Psoas muscle (tissue), 7 donors: ENCODE measurements at regions not wholly inside any gene's neighbourhood (a gene's known extent, or its start where the extent isn't known, plus 50 kb on each side); places are given as distances from the start of the nearest gene placed in this dataset.
"Not testable (repeated sequence)": the region's sequence is repeated elsewhere in the genome, so short reads cannot be mapped to it uniquely, and the experiment has no call there.

Experiments used
- ATAC-seq, 4 donors: fragments of 200-7000 bp; cut with Tn5 transposase; one replicate each; pipeline ENCODE4 v1.9.1; 2020; ENCODE audit warnings: moderate library complexity in 3 of 4, mild to moderate bottlenecking in 2 of 4
- DNase-seq, 2 donors: peaks; one replicate each; pipeline ENCODE4 v3.0.0-alpha.2; 2020
- H3K27ac ChIP-seq: fragments of 200-600 bp; one replicate; pipeline ENCODE4 v1.8.0; 2022
- H3K27me3 ChIP-seq, 3 donors: fragments of 200-600 bp in 1 of 3; one replicate each; pipeline versions ENCODE4 v1.6.1 to v1.8.0; 2013 to 2022; ENCODE audit warnings: low read length in 2 of 3, mild to moderate bottlenecking in 2 of 3, moderate library complexity in 1 of 3; ENCODE audit not compliant: insufficient read depth in 3 of 3
- H3K36me3 ChIP-seq, 2 donors: fragments of 200-600 bp in 1 of 2; one replicate each; pipeline versions ENCODE4 v1.6.1 to v1.8.0; 2013 to 2022; ENCODE audit warnings: low read depth in 1 of 2, mild to moderate bottlenecking in 1 of 2, moderate library complexity in 1 of 2; ENCODE audit not compliant: insufficient read depth in 1 of 2
- H3K4me1 ChIP-seq: fragments of 200-600 bp; one replicate; pipeline ENCODE4 v1.8.0; 2022
- H3K4me3 ChIP-seq: fragments of 200-600 bp; one replicate; pipeline ENCODE4 v1.8.0; 2022; ENCODE audit warnings: mild to moderate bottlenecking
- H3K9me3 ChIP-seq: fragments of 200-600 bp; one replicate; pipeline ENCODE4 v1.8.0; 2022
- WGBS, 3 donors: extraction: QIAGEN DNeasy Blood & Tissue Kit; methylation state at CpG; one replicate each; pipeline versions ENCODE4 v1.1.6 to v1.1.7; 2013; 5-methylcytosine and 5-hydroxymethylcytosine counted together
- intact Hi-C, 2 donors: fragments of 100-400 bp; cut with DNase I; formaldehyde crosslinking; loops; one replicate each; pipeline versions ENCODE4 v1.11.0 to v1.14.2; 2022
- TF ChIP-seq, protein P1 (sequence below): fragments of 200-600 bp; IDR thresholded peaks from one replicate; pipeline ENCODE4 v1.8.0; 2022; ENCODE audit warnings: antibody characterized with exemption
- donor health status: healthy with polysubstance abuse.
- donor health status: DM: no; HTN: no; CAD: no; lungs with moderate emphysema.
- donor health status: Bipolar disorder and iron deficiency.
- donor health status: healthy.
- donor health status: DM: yes; HTN: yes; CAD: no.
- donor health status: DM: no; HTN: no; CAD: no.
- donor health status: DM: yes; HTN: yes; CAD: no.

DNA sequence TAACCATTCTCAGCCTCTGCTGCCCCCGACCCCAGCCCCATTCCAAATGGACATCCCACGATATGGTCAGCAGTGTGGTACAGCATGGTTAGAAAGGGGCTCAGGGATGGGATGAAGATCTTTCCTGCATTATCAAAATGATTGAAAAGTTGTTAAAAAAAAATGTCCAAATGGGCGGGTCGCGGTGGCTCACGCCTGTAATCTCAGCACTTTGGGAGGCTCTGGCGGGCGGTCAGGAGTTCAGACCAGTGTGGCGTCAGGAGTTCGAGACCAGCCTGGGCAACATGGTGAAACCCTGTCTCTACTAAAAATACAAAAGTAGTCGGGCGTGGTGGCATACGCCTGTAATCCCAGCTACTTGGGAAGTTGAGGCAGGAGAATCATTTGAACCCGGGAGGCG lies 54.3 kb upstream of the ZNF254 start:
- intact Hi-C loops = loop anchor here in 1 of 2 donors (10.0 kb wide), 1 partner anchor 348 kb away; the partner anchor contains the start of gene ZNF675
- peaks cover 8% of the 10 kb centered on the region for H3K4me1 ChIP-seq
- peak overlapping the region; percentile 82 for H3K27ac ChIP-seq
- no peak for ATAC-seq
- WGBS, 3 donors = 76 to 83% (median 76%) methylated on average over 15 of the region's 15 CpGs
- DNase-seq = no peak
- no peaks in the 10 kb centered on the region for H3K9me3 ChIP-seq
- TF ChIP-seq, protein P1, sequence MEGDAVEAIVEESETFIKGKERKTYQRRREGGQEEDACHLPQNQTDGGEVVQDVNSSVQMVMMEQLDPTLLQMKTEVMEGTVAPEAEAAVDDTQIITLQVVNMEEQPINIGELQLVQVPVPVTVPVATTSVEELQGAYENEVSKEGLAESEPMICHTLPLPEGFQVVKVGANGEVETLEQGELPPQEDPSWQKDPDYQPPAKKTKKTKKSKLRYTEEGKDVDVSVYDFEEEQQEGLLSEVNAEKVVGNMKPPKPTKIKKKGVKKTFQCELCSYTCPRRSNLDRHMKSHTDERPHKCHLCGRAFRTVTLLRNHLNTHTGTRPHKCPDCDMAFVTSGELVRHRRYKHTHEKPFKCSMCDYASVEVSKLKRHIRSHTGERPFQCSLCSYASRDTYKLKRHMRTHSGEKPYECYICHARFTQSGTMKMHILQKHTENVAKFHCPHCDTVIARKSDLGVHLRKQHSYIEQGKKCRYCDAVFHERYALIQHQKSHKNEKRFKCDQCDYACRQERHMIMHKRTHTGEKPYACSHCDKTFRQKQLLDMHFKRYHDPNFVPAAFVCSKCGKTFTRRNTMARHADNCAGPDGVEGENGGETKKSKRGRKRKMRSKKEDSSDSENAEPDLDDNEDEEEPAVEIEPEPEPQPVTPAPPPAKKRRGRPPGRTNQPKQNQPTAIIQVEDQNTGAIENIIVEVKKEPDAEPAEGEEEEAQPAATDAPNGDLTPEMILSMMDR = no peak
- H3K27me3 ChIP-seq = no peaks in the 10 kb centered on the region
- H3K36me3 ChIP-seq = peaks cover 0 to 12% of the 10 kb centered on the region in 2 donors
- H3K4me3 ChIP-seq = peak overlapping the region; percentile 84

DNA sequence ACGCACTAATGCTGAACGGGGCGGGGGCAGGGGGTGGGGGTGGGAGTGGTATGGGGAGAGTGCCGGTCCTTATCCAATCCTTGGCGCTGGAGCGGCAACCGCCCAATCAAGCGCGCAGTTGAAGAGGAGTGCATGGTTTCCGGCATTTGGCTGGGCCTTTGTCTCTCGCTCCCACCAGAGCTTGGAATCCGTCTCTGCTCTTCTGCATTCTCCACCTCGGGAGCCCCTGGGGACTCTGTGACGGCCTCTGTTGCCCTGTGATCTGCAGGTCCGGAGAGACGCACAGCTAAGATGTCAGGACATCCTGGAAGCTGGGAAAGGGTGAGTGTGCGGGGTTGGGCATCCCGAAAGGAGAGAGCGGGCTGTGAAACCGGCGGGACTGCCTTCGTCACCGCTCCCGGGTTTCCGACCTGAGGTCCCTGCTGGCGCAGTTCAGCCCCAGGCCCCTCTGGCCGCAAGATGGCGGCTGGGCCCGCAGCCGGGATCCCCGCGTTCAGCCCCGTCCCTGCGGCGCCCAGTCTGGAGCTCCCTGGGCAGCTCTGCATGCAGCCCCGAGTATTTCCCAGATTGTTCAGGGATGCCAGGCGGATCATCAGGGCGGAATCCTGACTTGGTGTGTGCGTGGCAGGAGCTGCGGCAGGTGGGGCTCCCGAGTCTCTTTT lies 53.6 kb upstream of the ZNF254 start:
- intact Hi-C loops = loop anchor here in 1 of 2 donors (10.0 kb wide), 1 partner anchor 349 kb away; the partner anchor contains the start of gene ZNF675
- Histone ChIP-seq H3K4me1 (peaks cover 8% of the 10 kb centered on the region), H3K4me3 (peak overlapping the region; percentile 84), H3K36me3 (peaks cover 0 to 18% of the 10 kb centered on the region in 2 donors), H3K9me3 (no peaks in the 10 kb centered on the region), H3K27me3 (no peaks in the 10 kb centered on the region), H3K27ac (peak overlapping the region; percentile 82)
- 0% methylated on average over 39 to 41 of the region's 41 CpGs for WGBS, 3 donors
- ATAC-seq (peak; percentile 90 to 98 (median 96)), DNase-seq (peak; percentile 89 to 91)
- TF ChIP-seq, protein P1 = no peak

DNA sequence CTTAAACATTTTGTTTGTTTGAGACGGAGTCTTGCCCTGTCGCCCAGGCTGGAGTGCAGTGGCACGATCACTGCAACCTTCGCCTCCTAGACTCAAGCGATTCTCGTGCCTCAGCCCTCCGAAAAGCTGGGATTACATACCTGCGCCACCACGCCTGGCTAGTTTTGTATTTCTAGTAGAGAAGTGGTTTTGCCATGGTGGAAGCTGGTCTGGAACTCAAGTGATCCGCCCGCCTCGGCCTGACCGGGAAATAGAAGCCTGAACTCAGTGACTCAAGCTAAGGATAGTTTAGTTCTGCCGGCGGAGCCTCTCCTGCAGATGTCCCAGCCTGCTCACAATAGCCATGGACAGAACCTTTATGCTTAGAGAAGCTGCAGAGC lies 53.0 kb upstream of the ZNF254 start:
- intact Hi-C loops = loop anchor here in 1 of 2 donors (10.0 kb wide), 1 partner anchor 349 kb away; the partner anchor contains the start of gene ZNF675
- Histone ChIP-seq H3K4me1 (peaks cover 8% of the 10 kb centered on the region), H3K9me3 (no peaks in the 10 kb centered on the region), H3K4me3 (peak overlapping the region; percentile 84), H3K27me3 (no peaks in the 10 kb centered on the region), H3K27ac (peak overlapping the region; percentile 82), H3K36me3 (peaks cover 0 to 21% of the 10 kb centered on the region in 2 donors)
- TF ChIP-seq, protein P1 = no peak
- DNase-seq = peak; percentile 36 to 60
- 0 to 1% (median 0%) methylated on average over 15 of the region's 15 CpGs for WGBS, 3 donors
- ATAC-seq = peak; percentile 68 to 78 (median 75)

DNA sequence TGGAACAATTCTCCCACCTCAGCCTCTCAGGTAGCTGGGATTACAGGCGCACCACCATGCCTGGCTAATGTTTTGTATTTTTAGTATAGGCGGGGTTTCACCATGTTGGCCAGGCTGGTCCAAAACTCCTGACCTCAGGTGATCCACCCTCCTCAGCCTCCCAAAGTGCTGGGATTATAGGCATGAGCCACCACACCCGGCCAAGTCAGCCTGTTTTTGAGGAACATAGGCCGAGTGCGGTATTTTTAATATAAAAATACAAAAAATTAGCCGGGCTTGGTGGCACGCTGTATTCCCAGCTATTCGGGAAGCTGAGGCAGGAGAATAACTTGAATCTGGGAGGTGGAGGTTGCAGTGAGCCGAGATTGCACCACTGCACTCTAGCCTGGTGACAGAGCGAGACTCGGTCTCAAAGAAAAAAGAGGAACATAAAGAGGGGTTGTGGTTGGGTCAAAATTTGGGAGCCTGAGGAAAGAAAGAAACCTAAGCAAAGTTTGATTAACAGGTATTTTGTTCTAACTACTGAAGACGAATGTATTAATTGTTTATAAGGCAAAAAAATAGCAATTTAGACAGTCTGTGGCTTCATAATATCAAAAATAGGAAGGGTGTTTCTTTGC lies 51.6 kb upstream of the ZNF254 start:
- H3K4me1 ChIP-seq, H3K4me3 ChIP-seq, H3K27ac ChIP-seq, ATAC-seq, DNase-seq, H3K9me3 ChIP-seq, H3K27me3 ChIP-seq: not testable (repeated sequence)
- H3K36me3 ChIP-seq = peaks cover 0 to 21% of the 10 kb centered on the region in 2 donors
- intact Hi-C loops = loop anchor here in 1 of 2 donors (10.0 kb wide), 1 partner anchor 351 kb away; the partner anchor contains the start of gene ZNF675
- 87 to 95% (median 90%) methylated on average over 12 of the region's 12 CpGs for WGBS, 3 donors
